Esophagus squamous epithelium (tissue), 4 donors: ENCODE measurements at regions not wholly inside any gene's neighbourhood (a gene's known extent, or its start where the extent isn't known, plus 50 kb on each side); places are given as distances from the start of the nearest gene placed in this dataset.

Experiments
- POLR2A ChIP-seq, 4 donors: fragments of 450-650 bp; IDR thresholded peaks; one replicate each; pipeline ENCODE4 v1.6.1; 2017; ENCODE audit warnings: antibody characterized with exemption in 4 of 4, mild to moderate bottlenecking in 4 of 4, moderate library complexity in 3 of 4
- TF ChIP-seq, protein P1 (sequence below), 6 experiments: fragments of 450-650 bp in 4 of 6; fragments of 200-600 bp in 2 of 6; sonication (generic) in 2 of 6; IDR thresholded peaks; one replicate each; pipeline ENCODE4 v1.5.1; 2016 to 2019; ENCODE audit warnings: antibody characterized with exemption in 6 of 6, mild to moderate bottlenecking in 4 of 6, moderate library complexity in 4 of 6

DNA sequence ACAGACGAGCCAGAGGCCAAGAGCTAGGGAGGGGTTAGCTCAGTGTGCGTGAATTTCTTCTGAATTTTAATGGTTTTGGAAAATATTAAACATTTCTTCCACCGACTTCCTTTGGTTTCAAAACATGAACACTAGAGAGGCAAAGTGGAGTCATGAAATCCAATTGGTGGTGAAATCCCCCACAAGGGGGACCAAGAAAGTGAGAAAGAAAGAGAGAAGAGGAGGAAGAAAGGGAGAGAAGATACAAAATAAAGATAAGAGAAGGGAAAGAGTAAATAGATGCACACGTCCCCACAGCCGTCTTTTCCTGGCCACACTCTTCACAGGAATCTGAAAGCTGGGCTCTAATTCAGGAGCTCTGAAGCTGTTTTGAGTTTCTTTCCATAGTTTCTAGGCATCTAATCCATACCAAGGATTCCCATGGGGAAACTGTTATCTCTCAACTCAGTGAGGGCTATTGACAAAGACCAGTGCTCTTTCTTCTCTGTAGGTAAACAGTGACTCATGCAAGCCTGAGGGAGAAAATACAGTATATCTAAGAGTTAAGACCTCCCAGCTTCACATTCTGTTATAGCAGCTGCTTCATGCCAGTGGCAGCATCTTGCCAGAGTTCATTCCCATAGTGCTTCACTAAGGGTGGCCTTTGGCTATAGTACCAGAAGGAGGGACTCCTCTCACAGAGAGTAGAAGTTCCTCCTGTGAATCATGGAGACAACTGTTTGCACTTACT, 115.8 kb upstream of the LIFR start:
- TF ChIP-seq POLR2A (IDR thresholded peaks at IDR 0.05) = no peak
- TF ChIP-seq, protein P1, sequence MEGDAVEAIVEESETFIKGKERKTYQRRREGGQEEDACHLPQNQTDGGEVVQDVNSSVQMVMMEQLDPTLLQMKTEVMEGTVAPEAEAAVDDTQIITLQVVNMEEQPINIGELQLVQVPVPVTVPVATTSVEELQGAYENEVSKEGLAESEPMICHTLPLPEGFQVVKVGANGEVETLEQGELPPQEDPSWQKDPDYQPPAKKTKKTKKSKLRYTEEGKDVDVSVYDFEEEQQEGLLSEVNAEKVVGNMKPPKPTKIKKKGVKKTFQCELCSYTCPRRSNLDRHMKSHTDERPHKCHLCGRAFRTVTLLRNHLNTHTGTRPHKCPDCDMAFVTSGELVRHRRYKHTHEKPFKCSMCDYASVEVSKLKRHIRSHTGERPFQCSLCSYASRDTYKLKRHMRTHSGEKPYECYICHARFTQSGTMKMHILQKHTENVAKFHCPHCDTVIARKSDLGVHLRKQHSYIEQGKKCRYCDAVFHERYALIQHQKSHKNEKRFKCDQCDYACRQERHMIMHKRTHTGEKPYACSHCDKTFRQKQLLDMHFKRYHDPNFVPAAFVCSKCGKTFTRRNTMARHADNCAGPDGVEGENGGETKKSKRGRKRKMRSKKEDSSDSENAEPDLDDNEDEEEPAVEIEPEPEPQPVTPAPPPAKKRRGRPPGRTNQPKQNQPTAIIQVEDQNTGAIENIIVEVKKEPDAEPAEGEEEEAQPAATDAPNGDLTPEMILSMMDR (IDR thresholded peaks at IDR 0.05) = no peak
